ENCODE measurements at regions not wholly inside any gene's neighbourhood (a gene's known extent, or its start where the extent isn't known, plus 50 kb on each side); places are given as distances from the start of the nearest gene placed in this dataset.

DNA sequence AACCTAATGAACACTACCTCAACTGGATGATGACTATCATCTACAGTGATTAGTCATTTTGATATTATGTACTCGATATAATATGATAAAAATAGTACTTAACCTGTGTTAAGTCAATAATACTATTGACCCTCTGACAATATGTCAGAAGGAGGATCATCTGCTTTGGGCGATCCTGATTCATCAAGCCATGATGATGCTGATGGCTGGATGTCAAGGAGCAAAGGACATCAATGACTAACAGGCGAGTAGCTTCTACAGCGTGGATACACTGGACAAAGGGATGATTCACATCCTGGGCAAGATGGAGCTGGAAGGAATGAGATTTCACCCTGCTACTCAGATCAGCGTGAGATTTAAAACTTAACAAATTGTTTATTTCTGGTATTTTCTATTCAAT lies 94.4 kb upstream of the SKAP2 start:
- Mint-ChIP-seq H3K4me3 (ENCODE audit: unreplicated experiment) (no peak overlapping the region), H3K4me1 (ENCODE audit: unreplicated experiment) (peaks cover 2% of the 10 kb centered on the region), H3K27ac (ENCODE audit: unreplicated experiment) (no peak overlapping the region), H3K36me3 (ENCODE audit: low read depth, unreplicated experiment) (no peaks in the 10 kb centered on the region), H3K9me3 (ENCODE audit: unreplicated experiment) (no peaks in the 10 kb centered on the region), H3K27me3 (ENCODE audit: unreplicated experiment) (no peaks in the 10 kb centered on the region)
- TF ChIP-seq, protein P1, sequence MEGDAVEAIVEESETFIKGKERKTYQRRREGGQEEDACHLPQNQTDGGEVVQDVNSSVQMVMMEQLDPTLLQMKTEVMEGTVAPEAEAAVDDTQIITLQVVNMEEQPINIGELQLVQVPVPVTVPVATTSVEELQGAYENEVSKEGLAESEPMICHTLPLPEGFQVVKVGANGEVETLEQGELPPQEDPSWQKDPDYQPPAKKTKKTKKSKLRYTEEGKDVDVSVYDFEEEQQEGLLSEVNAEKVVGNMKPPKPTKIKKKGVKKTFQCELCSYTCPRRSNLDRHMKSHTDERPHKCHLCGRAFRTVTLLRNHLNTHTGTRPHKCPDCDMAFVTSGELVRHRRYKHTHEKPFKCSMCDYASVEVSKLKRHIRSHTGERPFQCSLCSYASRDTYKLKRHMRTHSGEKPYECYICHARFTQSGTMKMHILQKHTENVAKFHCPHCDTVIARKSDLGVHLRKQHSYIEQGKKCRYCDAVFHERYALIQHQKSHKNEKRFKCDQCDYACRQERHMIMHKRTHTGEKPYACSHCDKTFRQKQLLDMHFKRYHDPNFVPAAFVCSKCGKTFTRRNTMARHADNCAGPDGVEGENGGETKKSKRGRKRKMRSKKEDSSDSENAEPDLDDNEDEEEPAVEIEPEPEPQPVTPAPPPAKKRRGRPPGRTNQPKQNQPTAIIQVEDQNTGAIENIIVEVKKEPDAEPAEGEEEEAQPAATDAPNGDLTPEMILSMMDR (IDR thresholded peaks at IDR 0.05; ENCODE audit: unreplicated experiment): no peak
- DNase-seq (ENCODE audit: low spot score): no peak

DNA sequence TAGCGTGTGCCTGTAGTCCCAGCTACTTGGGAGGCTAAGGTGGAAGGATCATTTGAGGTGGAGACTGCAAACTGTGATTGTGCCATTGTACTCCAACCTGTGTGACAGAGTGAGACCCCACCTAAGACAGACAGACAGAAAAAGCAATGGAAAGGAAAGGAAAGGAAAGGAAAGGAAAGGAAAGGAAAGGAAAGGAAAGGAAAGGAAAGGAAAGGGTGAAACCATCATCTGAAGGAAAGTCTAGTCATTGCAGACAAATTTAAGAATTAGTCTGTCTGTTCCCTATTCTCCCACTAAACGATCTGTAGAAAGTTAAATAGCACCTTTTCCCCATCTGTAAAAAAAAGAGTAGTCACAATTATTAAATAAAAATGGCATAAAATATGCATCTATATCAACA lies 91.1 kb upstream of the SKAP2 start:
- no peaks in the 10 kb centered on the region for H3K36me3 Mint-ChIP-seq (ENCODE audit: low read depth, unreplicated experiment)
- no peaks in the 10 kb centered on the region for H3K9me3 Mint-ChIP-seq (ENCODE audit: unreplicated experiment)
- no peak overlapping the region for H3K4me3 Mint-ChIP-seq (ENCODE audit: unreplicated experiment)
- H3K27ac Mint-ChIP-seq (ENCODE audit: unreplicated experiment): no peak overlapping the region
- TF ChIP-seq, protein P1 (IDR thresholded peaks at IDR 0.05; ENCODE audit: unreplicated experiment): no peak
- peaks cover 13% of the 10 kb centered on the region for H3K4me1 Mint-ChIP-seq (ENCODE audit: unreplicated experiment)
- DNase-seq (ENCODE audit: low spot score): no peak
- peaks cover 2% of the 10 kb centered on the region for H3K27me3 Mint-ChIP-seq (ENCODE audit: unreplicated experiment)

DNA sequence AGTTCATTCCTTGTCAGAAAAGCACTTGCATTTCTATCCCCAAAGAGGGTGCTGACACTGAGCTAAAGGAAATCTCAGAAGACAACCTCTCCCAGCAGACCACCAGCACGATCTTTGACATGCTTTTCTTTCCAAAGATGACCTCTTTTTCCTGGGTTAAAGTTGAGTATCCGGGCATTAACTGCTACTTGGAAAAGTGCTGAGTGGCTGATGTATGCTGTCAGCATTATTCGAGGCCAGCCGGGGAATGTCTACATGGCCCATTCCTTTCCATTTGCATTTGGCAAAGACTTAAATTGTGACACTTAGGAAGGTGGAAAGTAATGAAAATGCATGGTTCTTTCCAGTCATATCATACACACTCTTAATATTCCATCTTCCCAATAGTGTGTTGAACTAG lies 90.6 kb upstream of the SKAP2 start:
- TF ChIP-seq, protein P1 (IDR thresholded peaks at IDR 0.05; ENCODE audit: unreplicated experiment): no peak

DNA sequence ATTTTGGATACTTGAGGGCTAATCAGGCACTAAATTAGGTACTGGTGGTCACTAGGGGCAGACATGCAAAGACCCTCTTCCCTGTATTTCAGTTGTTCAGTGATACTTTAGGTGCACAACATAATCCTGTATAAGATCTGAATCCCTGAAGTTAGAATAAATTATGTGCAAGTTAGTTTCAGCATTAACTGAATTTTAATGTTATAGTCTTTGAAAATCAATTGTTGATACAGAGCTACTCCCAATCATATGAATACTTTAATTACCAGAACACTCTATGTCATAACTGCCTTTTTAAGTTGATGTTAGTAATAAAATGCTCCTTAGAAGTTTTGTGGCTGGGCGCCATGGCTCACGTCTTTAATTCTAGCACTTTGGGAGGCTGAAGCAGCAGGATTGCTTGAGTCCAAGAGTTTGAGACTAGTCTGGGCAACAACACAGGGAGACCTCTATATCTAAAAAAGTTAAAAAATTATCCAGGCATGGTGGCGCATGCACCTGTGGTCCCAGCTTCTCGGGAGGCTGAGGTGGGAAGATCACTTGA lies 87.1 kb upstream of the SKAP2 start:
- no peaks in the 10 kb centered on the region for H3K9me3 Mint-ChIP-seq (ENCODE audit: unreplicated experiment)

More for the DNA sequence above, 90.6 kb upstream of the SKAP2 start:
- Mint-ChIP-seq H3K4me3 (ENCODE audit: unreplicated experiment) (no peak overlapping the region), H3K27me3 (ENCODE audit: unreplicated experiment) (peaks cover 2% of the 10 kb centered on the region), H3K27ac (ENCODE audit: unreplicated experiment) (no peak overlapping the region), H3K36me3 (ENCODE audit: low read depth, unreplicated experiment) (no peaks in the 10 kb centered on the region), H3K9me3 (ENCODE audit: unreplicated experiment) (no peaks in the 10 kb centered on the region), H3K4me1 (ENCODE audit: unreplicated experiment) (peaks cover 13% of the 10 kb centered on the region)
- DNase-seq (ENCODE audit: low spot score): no peak

DNA sequence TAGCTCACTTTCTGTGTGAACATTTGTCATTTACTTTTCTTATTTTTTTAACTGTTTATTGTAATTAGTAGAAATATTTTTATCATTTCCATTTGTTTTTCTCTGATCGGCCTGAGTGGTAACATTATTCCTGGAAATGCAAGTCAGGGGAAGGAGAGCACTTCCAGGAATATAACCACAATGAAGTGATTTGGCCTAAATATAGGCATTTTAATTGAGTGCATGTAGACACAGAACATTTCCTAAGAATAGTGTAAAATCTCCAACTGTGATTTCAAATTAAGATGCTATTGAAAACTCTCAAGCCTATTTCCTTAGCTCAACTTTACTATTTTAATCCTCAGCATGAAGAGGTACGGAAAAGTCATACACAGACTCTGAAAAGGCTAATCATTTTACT lies 86.5 kb upstream of the SKAP2 start:
- Mint-ChIP-seq H3K4me3 (ENCODE audit: unreplicated experiment) (no peak overlapping the region), H3K27me3 (ENCODE audit: unreplicated experiment) (peaks cover 2% of the 10 kb centered on the region), H3K9me3 (ENCODE audit: unreplicated experiment) (no peaks in the 10 kb centered on the region), H3K36me3 (ENCODE audit: low read depth, unreplicated experiment) (no peaks in the 10 kb centered on the region), H3K27ac (ENCODE audit: unreplicated experiment) (no peak overlapping the region), H3K4me1 (ENCODE audit: unreplicated experiment) (peaks cover 34% of the 10 kb centered on the region)
- DNase-seq (ENCODE audit: low spot score): no peak
- TF ChIP-seq, protein P1 (IDR thresholded peaks at IDR 0.05; ENCODE audit: unreplicated experiment): no peak

More for the DNA sequence above, 87.1 kb upstream of the SKAP2 start:
- Mint-ChIP-seq H3K27ac (ENCODE audit: unreplicated experiment) (no peak overlapping the region), H3K4me1 (ENCODE audit: unreplicated experiment) (peaks cover 34% of the 10 kb centered on the region), H3K27me3 (ENCODE audit: unreplicated experiment) (peaks cover 2% of the 10 kb centered on the region), H3K36me3 (ENCODE audit: low read depth, unreplicated experiment) (no peaks in the 10 kb centered on the region), H3K4me3 (ENCODE audit: unreplicated experiment) (no peak overlapping the region)
- no peak for DNase-seq (ENCODE audit: low spot score)
- TF ChIP-seq, protein P1 (IDR thresholded peaks at IDR 0.05; ENCODE audit: unreplicated experiment): no peak
